Activated CD4-positive, alpha-beta T cell treated with anti-CD3 and anti-CD28 coated beads, Interleukin-10, Interleukin-2, amounts not matched to agents 100 ng/mL and 50 ng/mL, durations not matched to agents 16 hours and 8 hours (primary cell): ENCODE measurements at regions not wholly inside any gene's neighbourhood (a gene's known extent, or its start where the extent isn't known, plus 50 kb on each side); places are given as distances from the start of the nearest gene placed in this dataset.
"Not testable (repeated sequence)": the region's sequence is repeated elsewhere in the genome, so short reads cannot be mapped to it uniquely, and the experiment has no call there.

Source experiments
- DNase-seq: peaks from one replicate; pipeline ENCODE4 v3.0.0-alpha.2; 2020

GRCh38 chr4:114252499-114252898 lies 273.1 kb upstream of the ARSJ start:
- DNase-seq = no peak

- DNase-seq = no peak
Observed at GRCh38 chr4:114257501-114257900, 278.1 kb upstream of the ARSJ start.

GRCh38 chr4:114262421-114262820 lies 283.0 kb upstream of the ARSJ start:
- not testable (repeated sequence) for DNase-seq

- DNase-seq = no peak
Observed at GRCh38 chr4:114263233-114263632, 283.8 kb upstream of the ARSJ start.

DNA sequence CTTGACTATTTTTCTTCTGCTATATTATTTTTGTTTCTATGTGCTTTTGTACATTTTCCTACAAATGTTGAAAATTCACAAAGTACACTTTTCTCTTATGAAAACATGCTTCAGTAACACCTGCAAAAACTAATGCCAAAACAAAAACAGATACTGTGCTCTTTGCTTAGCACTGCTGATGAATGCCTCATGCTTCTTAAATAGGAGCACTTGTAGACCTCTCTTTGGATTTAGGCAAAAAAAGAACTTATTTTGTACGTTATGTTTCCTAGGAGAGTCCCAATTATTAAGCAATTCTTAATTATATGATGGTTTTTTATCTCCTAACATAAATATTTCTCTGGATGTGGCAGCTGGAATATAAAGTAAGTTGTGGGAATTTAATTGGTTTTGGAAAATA lies 285.0 kb upstream of the ARSJ start:
- no peak for DNase-seq

DNA sequence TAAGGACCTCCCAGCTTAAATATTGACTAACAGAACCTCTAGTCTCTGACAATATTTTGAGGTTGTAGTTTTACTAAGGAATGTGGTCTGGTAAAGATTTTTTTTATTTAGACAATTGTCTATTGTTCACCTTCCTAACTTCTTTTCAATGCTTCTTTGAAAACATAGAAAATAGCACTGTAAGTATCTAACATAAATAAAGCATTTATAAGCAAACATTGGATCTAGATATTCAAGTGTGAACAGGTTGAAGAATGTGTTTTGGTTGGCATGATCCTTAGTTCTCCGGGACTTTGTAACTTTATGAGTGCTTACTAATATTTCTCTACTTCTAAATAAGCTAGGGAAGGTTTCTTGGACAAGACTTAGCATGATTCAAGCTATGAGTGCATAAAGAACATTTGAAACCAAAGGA lies 285.4 kb upstream of the ARSJ start:
- DNase-seq = no peak

- DNase-seq = no peak
Observed at GRCh38 chr4:114265342-114265741, 285.9 kb upstream of the ARSJ start.

DNA sequence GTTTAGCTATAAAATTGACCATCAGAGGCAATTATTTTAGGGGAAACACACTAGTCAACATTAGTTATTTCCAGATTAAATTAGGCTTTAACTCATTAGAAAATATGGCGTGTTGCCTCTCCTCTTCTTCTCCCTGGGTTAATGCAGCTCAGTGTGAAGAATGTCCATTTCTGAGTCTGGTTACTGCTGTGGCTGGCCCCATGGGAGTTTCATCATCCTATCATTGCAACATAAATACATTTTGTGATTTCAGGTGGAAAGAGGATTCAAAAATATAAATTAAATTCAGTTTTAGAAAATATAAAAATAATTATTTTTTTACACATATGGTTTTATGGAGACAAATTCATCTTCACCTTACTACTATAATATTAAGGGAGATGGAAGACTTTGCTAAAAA lies 288.5 kb upstream of the ARSJ start:
- no peak for DNase-seq

- DNase-seq = no peak
Observed at GRCh38 chr4:114271031-114271430, 291.6 kb upstream of the ARSJ start.

GRCh38 chr4:114272226-114272625 lies 292.8 kb upstream of the ARSJ start:
- DNase-seq = no peak

DNA sequence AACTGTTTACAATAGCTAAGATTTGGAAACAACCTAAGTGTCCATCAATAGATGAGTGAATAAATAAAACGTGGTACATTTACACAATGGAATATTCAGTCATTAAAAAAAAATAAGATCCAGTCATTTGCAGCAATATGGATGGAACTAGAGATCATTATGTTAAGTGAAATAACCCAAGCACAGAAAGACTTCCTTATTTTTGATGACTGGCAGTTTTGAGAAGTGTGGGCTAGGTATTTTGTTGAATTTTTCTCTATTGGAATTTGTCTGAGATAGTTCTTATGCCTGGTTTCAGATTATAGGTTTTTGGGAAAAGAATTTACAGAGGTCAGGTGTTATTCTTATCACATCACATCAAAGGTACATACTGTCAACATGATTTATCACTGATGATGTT lies 293.8 kb upstream of the ARSJ start:
- no peak for DNase-seq

GRCh38 chr4:114277690-114278089 lies 298.2 kb upstream of the ARSJ start:
- DNase-seq = no peak

GRCh38 chr4:114279066-114279465 lies 299.6 kb upstream of the ARSJ start:
- no peak for DNase-seq

DNA sequence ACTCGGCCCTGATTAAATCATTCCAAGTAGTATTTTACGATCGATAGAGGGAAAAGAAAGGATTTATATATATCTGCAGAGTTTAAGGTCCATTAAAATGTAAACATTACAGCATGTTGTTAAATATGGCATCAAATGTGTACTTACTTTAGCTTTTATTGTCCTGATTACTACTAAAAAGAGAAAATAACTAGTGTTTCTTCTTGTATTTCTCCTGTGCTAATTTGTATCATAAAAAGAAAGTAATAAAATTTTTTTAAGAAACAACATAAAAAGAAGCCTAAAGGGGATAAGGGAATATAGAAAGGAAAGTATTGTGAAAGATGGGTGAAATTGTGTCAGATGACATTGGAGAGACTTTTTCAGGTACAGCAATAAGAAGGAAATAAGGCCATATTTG lies 300.3 kb upstream of the ARSJ start:
- DNase-seq = no peak

DNA sequence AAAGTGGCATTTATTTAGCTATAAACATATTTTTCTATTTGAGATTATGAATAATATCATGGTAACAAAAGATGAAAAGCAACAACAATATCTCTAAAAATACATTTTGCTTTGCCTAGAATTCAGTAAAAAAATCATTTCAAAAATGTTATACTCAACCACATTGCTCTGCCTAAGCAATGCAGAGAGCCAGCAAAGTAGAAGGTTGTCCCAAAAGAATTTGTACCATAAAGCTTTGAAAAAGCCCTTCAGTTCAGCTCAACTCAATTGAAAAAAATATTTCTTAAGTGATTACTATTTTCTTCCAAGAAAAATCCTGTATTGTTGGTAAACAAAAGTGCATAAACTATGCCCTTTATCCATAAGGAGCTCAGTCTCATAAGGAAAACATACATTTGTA lies 301.2 kb upstream of the ARSJ start:
- no peak for DNase-seq

DNA sequence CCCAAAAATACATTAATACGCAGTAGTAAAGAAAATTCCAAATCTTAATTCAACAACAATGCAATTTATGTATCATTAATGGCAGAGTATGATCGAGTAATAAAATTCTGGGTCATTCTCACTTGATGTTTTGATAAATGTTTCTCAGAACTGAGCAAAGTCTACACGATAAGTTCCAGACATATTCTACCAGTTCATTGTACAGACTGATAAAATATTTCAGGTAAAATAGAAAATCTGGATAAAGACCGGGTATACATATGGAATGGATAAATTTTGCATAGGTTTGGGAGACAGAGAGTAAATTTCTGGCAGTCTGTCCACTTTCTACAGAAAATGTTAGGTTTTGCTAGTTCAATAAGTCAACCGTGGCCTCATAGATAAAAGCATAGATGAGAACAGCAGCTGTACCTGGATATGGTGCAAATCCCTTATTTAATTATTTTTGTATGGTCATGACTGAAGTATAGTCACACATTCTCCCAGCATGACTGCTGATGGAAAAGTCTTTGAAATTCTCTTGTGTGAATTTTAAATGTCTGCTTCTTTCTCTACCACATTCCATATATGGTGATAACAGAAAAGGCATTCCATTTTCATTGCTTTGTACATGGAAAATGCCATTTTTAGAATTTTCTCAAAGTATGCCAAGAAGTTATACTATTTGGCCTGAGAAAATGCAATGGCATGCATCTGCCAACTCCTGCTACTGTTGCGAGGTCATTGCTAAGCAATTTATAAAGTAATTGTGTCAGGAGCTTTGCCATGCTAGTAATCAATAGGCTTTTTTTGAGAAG lies 301.9 kb upstream of the ARSJ start:
- no peak for DNase-seq

DNA sequence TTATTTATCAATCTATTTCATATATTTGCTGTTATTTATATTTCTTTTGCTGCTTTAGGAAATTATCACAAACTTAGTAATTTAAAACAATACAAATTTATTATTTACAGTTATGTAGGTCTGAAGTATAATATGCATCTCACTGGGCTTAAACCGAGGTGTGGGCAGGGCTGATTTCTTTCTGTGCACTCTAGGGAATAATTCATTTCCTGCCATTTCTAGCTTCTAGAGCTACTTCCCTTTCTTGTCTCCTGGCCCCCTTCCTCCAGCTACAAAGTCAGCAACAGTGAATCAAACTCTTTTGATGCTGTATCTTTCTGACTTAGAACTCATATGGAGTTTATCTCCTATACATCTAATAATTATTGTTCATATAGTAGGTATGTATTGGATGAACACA lies 303.5 kb upstream of the ARSJ start:
- no peak for DNase-seq

DNA sequence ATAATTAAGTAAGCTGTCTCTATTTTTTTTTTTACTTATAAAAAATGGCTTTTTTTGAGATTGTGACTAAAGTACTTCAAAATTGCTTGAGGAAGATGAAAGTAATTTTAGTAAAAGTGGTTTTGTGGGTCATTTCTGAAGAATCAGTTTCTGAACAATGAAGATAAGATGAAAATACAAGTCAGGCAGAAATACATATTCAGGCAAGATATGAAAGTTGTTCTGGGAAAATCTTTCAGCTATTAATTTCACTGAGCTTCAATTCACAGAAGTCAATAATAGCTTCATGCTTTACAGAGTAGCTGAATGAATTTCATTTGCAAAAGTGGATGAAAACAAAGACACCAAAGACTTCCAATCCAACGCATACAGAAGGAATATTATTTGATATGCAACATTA lies 305.2 kb upstream of the ARSJ start:
- DNase-seq = no peak

DNA sequence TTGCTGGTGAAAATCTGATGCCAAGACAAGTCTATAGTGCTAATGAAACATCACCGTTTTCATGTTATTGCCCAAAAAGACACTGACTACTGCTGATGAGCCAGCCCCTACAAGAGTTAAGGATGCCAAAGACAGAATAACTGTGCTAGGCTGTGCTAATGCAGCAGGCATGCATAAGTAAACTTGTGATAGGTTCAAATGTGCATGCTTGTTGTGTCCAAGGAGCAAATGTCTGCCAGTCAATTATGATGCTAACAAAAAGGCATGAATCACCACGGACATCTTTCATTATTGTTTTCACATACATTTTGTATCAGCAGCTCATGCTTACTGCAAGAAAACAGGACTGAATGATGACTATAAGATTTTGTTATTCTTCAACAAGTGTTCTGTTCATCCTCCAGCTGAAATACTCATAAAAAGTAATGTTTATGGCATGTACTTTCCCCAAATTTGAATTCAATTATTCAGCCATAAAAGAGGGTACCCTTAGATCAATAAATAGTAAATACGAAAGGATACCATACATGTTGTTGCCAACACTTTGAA lies 306.9 kb upstream of the ARSJ start:
- no peak for DNase-seq

GRCh38 chr4:114287079-114287696 lies 307.7 kb upstream of the ARSJ start:
- no peak for DNase-seq

DNA sequence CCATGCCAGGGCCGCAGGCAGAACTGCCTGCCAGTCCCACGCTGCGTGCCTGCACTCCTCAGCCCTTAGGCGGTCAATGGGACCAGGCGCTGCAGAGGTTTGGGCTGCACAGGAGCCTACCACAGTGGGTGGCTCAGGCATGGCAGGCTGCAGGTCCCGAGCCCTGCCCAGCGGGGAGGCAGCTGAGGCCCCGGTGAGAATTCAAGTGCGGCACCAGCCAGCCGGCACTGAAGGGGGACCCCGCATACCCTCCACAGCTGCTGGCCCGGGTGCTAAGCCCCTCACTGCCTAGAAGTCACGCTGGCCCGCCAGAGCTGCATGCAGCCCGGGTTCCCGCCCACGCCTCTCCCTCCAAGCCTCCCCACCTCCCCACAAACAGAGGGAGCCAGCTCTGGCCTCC lies 302.5 kb upstream of the UGT8 start:
- DNase-seq = no peak

- no peak for DNase-seq
Observed at GRCh38 chr4:114302472-114302871, 296.1 kb upstream of the UGT8 start.

GRCh38 chr4:114304046-114304445 lies 294.6 kb upstream of the UGT8 start:
- no peak for DNase-seq

DNA sequence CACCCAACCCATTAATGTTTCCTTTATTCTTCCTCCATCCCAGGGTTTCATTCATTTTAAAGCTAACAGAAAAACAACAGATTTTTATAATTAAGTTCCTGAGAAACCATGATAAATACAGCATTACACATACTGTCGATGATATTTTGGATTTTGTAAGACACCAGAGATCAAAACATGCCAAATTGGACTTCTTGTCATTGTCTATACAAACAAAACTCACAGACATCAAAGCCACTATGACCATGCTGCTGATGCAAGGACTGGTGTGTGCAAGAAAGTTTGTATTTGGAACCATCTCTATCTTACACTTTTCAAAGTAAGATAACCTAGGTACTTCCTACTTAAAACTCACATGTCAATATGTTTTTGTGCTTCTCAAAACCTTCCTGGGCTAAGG lies 294.0 kb upstream of the UGT8 start:
- DNase-seq = no peak

DNA sequence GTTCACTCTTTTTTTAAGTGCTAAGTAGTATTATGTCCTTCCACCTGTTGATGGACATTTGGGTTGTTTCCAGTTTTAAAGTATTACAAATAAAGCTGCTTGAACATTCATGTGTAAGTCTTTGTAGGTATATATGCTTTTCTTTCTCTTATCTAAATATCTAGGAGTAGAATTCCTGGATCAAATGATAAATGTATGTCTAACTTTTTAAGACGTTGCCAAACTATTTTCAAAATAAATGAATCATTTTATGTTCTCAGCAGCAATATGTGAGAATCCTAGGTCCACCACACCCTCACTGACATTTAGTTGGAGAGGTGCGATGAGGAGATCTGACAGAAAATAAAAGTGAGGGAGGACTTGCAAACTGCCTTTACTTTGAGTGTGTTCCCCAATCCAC lies 291.7 kb upstream of the UGT8 start:
- DNase-seq = no peak
